ENCODE measurements at regions not wholly inside any gene's neighbourhood (a gene's known extent, or its start where the extent isn't known, plus 50 kb on each side); places are given as distances from the start of the nearest gene placed in this dataset.

GRCh38 chr3:42036483-42036823, 54.7 kb upstream of the TRAK1 start:
- TF ChIP-seq SUZ12 (IDR thresholded peaks at IDR 0.05; ENCODE audit: extremely low read depth, insufficient read depth, insufficient read length): no peak
- no peak for TF ChIP-seq YY1 (IDR thresholded peaks at IDR 0.05; ENCODE audit: insufficient read depth, insufficient read length)
- no peak for TF ChIP-seq ZNF274 (IDR thresholded peaks at IDR 0.05; ENCODE audit: low read depth, low read length)
